Neuronal stem cell (in vitro differentiated cells): ENCODE measurements at regions not wholly inside any gene's neighbourhood (a gene's known extent, or its start where the extent isn't known, plus 50 kb on each side); places are given as distances from the start of the nearest gene placed in this dataset.

Experiments
- DNase-seq: peaks from one replicate; pipeline ENCODE4 v3.0.0-alpha.2; 2013; ENCODE audit warnings: low spot score
- H2AFZ ChIP-seq: one replicate; pipeline ENCODE4 v1.6.1; 2013; ENCODE audit warnings: mild to moderate bottlenecking, low read length, inconsistent platforms
- H2AK5ac ChIP-seq: 2 replicates; pipeline ENCODE4 v1.6.1; 2013; ENCODE audit warnings: low read depth, mild to moderate bottlenecking, inconsistent platforms, low read length, moderate library complexity, mixed read lengths
- H2BK120ac ChIP-seq: 2 replicates; pipeline ENCODE4 v1.6.1; 2013; ENCODE audit warnings: low read depth, mild to moderate bottlenecking, inconsistent platforms, low read length, moderate library complexity, mixed read lengths
- H2BK12ac ChIP-seq: one replicate; pipeline ENCODE4 v1.6.1; 2013; ENCODE audit warnings: low read length, inconsistent platforms
- H2BK15ac ChIP-seq: 2 replicates; pipeline ENCODE4 v1.6.1; 2013; ENCODE audit warnings: mild to moderate bottlenecking, low read length, inconsistent platforms, mixed read lengths
- H2BK5ac ChIP-seq: one replicate; pipeline ENCODE4 v1.6.1; 2013; ENCODE audit warnings: inconsistent platforms, mild to moderate bottlenecking, low read length, moderate library complexity
- H3K14ac ChIP-seq: one replicate; pipeline ENCODE4 v1.6.1; 2013; ENCODE audit warnings: low read length, inconsistent platforms
- H3K18ac ChIP-seq: 2 replicates; pipeline ENCODE4 v1.6.1; 2013; ENCODE audit warnings: low read length, inconsistent platforms
- H3K23ac ChIP-seq: 2 replicates; pipeline ENCODE4 v1.6.1; 2013; ENCODE audit warnings: low read depth, mild to moderate bottlenecking, mixed read lengths, low read length, inconsistent platforms; ENCODE audit not compliant: poor library complexity
- H3K27ac ChIP-seq: replicated peaks from 3 replicates; pipeline ENCODE4 v1.5.1; 2013; ENCODE audit warnings: low read length, inconsistent platforms
- H3K27me3 ChIP-seq, 3 experiments: 2 replicates each; pipeline ENCODE4 v1.6.1; 2013; ENCODE audit warnings: low read length in 3 of 3, mild to moderate bottlenecking in 2 of 3, inconsistent platforms in 1 of 3, low read depth in 1 of 3, mixed read lengths in 1 of 3, moderate library complexity in 1 of 3; ENCODE audit not compliant: control insufficient read depth in 3 of 3, insufficient read depth in 3 of 3
- H3K36me3 ChIP-seq, 2 donors: replicated peaks in 1 of 2; 2 replicates each; pipeline ENCODE4 v1.6.1; 2013; ENCODE audit warnings: low read length in 2 of 2; ENCODE audit not compliant: control insufficient read depth in 2 of 2, insufficient read depth in 2 of 2
- H3K4ac ChIP-seq: 2 replicates; pipeline ENCODE4 v1.6.1; 2013; ENCODE audit warnings: inconsistent platforms, mild to moderate bottlenecking, low read length, moderate library complexity
- H3K4me1 ChIP-seq, 2 donors: 1 replicate in 1 of 2; 2 replicates in 1 of 2; pipeline ENCODE4 v1.6.1; 2013; ENCODE audit warnings: low read length in 2 of 2, low read depth in 1 of 2; ENCODE audit not compliant: control insufficient read depth in 2 of 2, insufficient read depth in 1 of 2
- H3K4me2 ChIP-seq: one replicate; pipeline ENCODE4 v1.6.1; 2013; ENCODE audit warnings: mild to moderate bottlenecking, low read length, inconsistent platforms; ENCODE audit not compliant: insufficient read depth, poor library complexity, severe bottlenecking
- H3K4me3 ChIP-seq, 2 donors: 2 replicates each; pipeline ENCODE4 v1.5.1; 2013; ENCODE audit warnings: low read length in 2 of 2, mild to moderate bottlenecking in 2 of 2, inconsistent platforms in 1 of 2, moderate library complexity in 1 of 2
- H3K79me1 ChIP-seq: one replicate; pipeline ENCODE4 v1.6.1; 2013; ENCODE audit warnings: low read depth, mild to moderate bottlenecking, inconsistent platforms, low read length, moderate library complexity
- H3K9ac ChIP-seq: one replicate; pipeline ENCODE4 v1.6.1; 2013; ENCODE audit warnings: mild to moderate bottlenecking, low read depth, low read length, inconsistent platforms; ENCODE audit not compliant: poor library complexity
- H3K9me3 ChIP-seq, 2 donors: replicated peaks in 1 of 2; 2 replicates each; pipeline versions ENCODE3 to v1.6.1; 2013; ENCODE audit warnings: low read length in 2 of 2, mild to moderate bottlenecking in 2 of 2, inconsistent platforms in 1 of 2, low read depth in 1 of 2, mixed read lengths in 1 of 2, moderate library complexity in 1 of 2; ENCODE audit not compliant: control insufficient read depth in 2 of 2, insufficient read depth in 1 of 2
- H4K8ac ChIP-seq: one replicate; pipeline ENCODE4 v1.6.1; 2013; ENCODE audit warnings: low read depth, mild to moderate bottlenecking, inconsistent platforms, low read length, moderate library complexity
- H4K91ac ChIP-seq: one replicate; pipeline ENCODE4 v1.6.1; 2013; ENCODE audit warnings: low read length, low read depth, mild to moderate bottlenecking, inconsistent platforms; ENCODE audit not compliant: poor library complexity
- WGBS, 2 donors: extraction: QIAGEN DNeasy Blood & Tissue Kit; methylation state at CpG; one replicate each; pipeline ENCODE4 v1.1.7; 2013; ENCODE audit warnings: missing lambda C conversion rate in 2 of 2, mixed read lengths in 1 of 2; ENCODE audit not compliant: insufficient read length in 2 of 2, insufficient replicate concordance in 1 of 2; ENCODE audit errors: extremely low coverage in 2 of 2; 5-methylcytosine and 5-hydroxymethylcytosine counted together

DNA sequence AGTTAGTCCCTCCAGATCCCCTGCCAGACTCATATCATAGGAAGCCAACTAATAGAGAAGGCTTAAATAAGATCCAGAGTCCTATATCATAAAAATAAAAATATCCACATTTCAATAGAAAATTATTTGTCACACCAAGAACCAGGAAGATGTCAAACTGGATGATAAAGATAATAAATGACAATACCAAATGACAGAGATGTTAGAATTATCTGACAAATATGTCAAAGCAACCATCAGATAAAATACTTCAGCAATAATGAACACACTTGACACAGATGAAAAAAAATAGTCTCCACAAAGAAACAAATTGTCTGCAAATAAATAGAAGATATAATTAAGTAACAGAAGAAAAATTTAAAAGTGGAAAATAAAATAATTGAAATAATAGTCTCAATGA, 300.7 kb upstream of the FTMT start:
- no peak overlapping the region for H3K23ac ChIP-seq
- H3K18ac ChIP-seq: no peak overlapping the region
- no peak overlapping the region for H2BK15ac ChIP-seq
- H4K91ac ChIP-seq: no peak overlapping the region
- no peak overlapping the region for H3K9ac ChIP-seq
- H2AFZ ChIP-seq: no peak overlapping the region
- no peaks in the 10 kb centered on the region for H3K27me3 ChIP-seq
- H3K4me3 ChIP-seq: no peak overlapping the region
- H3K4me2 ChIP-seq: no peak overlapping the region
- H2BK12ac ChIP-seq: no peak overlapping the region
- no peak for DNase-seq
- H2AK5ac ChIP-seq: no peak overlapping the region
- H3K27ac ChIP-seq: no peak overlapping the region
- H3K79me1 ChIP-seq: no peaks in the 10 kb centered on the region
- no peaks in the 10 kb centered on the region for H3K36me3 ChIP-seq
- no peak overlapping the region for H3K14ac ChIP-seq
- H2BK5ac ChIP-seq: no peak overlapping the region
- H3K9me3 ChIP-seq: no peaks in the 10 kb centered on the region
- H3K4me1 ChIP-seq: no peaks in the 10 kb centered on the region
- no peak overlapping the region for H2BK120ac ChIP-seq
- H3K4ac ChIP-seq: no peak overlapping the region
- no peak overlapping the region for H4K8ac ChIP-seq

DNA sequence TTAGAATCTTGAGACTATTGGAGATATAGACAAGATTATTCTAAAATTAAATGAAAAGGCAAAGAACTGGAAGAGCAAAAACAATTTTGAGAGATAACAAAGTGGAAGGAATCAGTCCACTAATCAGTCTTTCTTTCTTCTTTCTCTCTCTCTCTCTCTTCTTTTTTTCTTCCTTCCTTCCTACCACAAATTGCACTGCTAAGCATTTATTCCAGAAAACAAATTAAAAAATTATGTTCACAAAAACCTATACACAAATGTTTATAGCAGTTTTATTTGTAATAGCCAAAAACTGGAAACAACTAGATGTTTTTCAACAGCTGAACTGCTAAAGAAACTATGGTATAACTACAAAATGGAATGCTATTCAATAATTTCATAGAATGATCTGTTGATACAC, 291.9 kb upstream of the FTMT start:
- H3K9me3 ChIP-seq: no peaks in the 10 kb centered on the region
- H3K4ac ChIP-seq: no peak overlapping the region
- no peak overlapping the region for H2AK5ac ChIP-seq
- H2BK5ac ChIP-seq: no peak overlapping the region
- H3K9ac ChIP-seq: no peak overlapping the region
- H3K4me2 ChIP-seq: no peak overlapping the region
- H3K27ac ChIP-seq: no peak overlapping the region
- H2BK120ac ChIP-seq: no peak overlapping the region
- H4K8ac ChIP-seq: no peak overlapping the region
- H3K4me3 ChIP-seq: no peak overlapping the region
- H3K79me1 ChIP-seq: no peaks in the 10 kb centered on the region
- H4K91ac ChIP-seq: no peak overlapping the region
- no peak for DNase-seq
- no peak overlapping the region for H3K23ac ChIP-seq
- H2BK12ac ChIP-seq: no peak overlapping the region
- no peaks in the 10 kb centered on the region for H3K36me3 ChIP-seq
- H3K4me1 ChIP-seq: no peaks in the 10 kb centered on the region
- H2AFZ ChIP-seq: no peak overlapping the region
- no peak overlapping the region for H2BK15ac ChIP-seq
- no peaks in the 10 kb centered on the region for H3K27me3 ChIP-seq
- no peak overlapping the region for H3K14ac ChIP-seq
- no peak overlapping the region for H3K18ac ChIP-seq

DNA sequence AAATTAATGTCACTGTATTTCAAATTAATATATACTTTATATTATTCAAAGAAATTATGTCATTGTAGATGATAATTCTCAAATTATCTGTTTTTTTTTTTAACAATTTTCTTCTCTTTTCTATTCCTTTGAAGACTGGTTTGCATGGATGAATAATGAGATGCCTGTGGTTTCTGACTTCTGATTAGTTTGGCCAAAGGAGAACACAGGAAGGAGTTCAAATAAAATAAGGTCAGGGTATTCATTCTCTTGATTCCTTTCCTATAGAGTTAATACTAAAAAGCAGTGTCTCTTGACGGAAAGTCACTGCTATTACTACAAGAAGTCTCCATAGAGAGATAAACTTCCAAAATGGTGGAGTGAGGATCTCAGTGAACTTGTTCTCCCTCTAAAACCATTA, 279.6 kb upstream of the FTMT start:
- no peak overlapping the region for H2BK5ac ChIP-seq
- H3K9ac ChIP-seq: no peak overlapping the region
- no peak overlapping the region for H3K4ac ChIP-seq
- H4K8ac ChIP-seq: no peak overlapping the region
- no peak overlapping the region for H2AK5ac ChIP-seq
- DNase-seq: no peak
- H3K4me2 ChIP-seq: no peak overlapping the region
- H2BK12ac ChIP-seq: no peak overlapping the region
- no peaks in the 10 kb centered on the region for H3K36me3 ChIP-seq
- H2BK15ac ChIP-seq: no peak overlapping the region
- H3K27me3 ChIP-seq: no peaks in the 10 kb centered on the region
- H4K91ac ChIP-seq: no peak overlapping the region
- no peak overlapping the region for H2AFZ ChIP-seq
- WGBS, 2 donors: no CpG with 5 or more reads among the region's 1 CpG
- H3K18ac ChIP-seq: no peak overlapping the region
- no peaks in the 10 kb centered on the region for H3K9me3 ChIP-seq
- no peaks in the 10 kb centered on the region for H3K79me1 ChIP-seq
- H3K14ac ChIP-seq: no peak overlapping the region
- H3K23ac ChIP-seq: no peak overlapping the region
- H3K4me3 ChIP-seq: no peak overlapping the region
- no peak overlapping the region for H2BK120ac ChIP-seq
- no peaks in the 10 kb centered on the region for H3K4me1 ChIP-seq
- H3K27ac ChIP-seq: no peak overlapping the region

DNA sequence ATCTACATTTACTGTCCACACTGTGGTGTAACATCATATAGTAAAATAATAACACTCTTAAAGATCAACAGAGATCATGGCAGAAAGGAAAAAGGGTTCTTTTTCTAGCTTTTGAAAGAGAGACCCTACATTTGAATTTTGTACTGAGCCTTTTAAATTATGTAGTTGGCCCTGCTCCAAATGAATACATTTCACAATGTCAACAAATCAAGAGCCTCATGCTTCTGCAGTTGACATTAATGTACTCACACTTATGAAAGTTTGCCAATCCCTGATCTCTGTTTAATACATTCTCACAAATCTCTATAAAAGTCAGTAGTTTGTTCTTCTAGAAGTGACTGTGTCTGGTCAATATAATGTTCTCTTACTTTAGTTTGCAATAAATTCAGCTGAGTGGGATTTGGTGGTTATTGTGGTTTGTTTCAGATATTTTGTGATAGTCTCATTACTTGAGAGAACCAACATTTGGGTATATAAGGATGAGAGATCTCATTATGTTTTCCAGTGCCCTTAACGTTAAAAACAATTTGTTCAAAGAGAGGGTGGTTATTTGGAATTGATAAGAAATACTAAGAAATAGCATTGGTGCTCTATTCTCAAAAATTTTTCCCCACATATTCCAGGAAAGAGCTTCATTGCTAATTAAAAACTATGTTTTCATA, 277.8 kb upstream of the FTMT start:
- H3K14ac ChIP-seq: no peak overlapping the region
- H3K36me3 ChIP-seq: no peaks in the 10 kb centered on the region
- no peak overlapping the region for H3K4me3 ChIP-seq
- DNase-seq: no peak
- no peak overlapping the region for H2AFZ ChIP-seq
- no peak overlapping the region for H3K18ac ChIP-seq
- no peak overlapping the region for H3K27ac ChIP-seq
- no peak overlapping the region for H2BK120ac ChIP-seq
- H2BK15ac ChIP-seq: no peak overlapping the region
- H2BK5ac ChIP-seq: no peak overlapping the region
- no peak overlapping the region for H4K8ac ChIP-seq
- H2BK12ac ChIP-seq: no peak overlapping the region
- no peak overlapping the region for H3K9ac ChIP-seq
- no peak overlapping the region for H4K91ac ChIP-seq
- WGBS, 2 donors: no CpG with 5 or more reads among the region's 1 CpG
- no peak overlapping the region for H3K4me2 ChIP-seq
- H3K4ac ChIP-seq: no peak overlapping the region
- H3K79me1 ChIP-seq: no peaks in the 10 kb centered on the region
- no peaks in the 10 kb centered on the region for H3K9me3 ChIP-seq
- H3K4me1 ChIP-seq: no peaks in the 10 kb centered on the region
- no peak overlapping the region for H2AK5ac ChIP-seq
- H3K23ac ChIP-seq: no peak overlapping the region
- no peaks in the 10 kb centered on the region for H3K27me3 ChIP-seq
